GM19372 (cell line): ENCODE measurements at regions not wholly inside any gene's neighbourhood (a gene's known extent, or its start where the extent isn't known, plus 50 kb on each side); places are given as distances from the start of the nearest gene placed in this dataset.

ENCODE experiments used
- ATAC-seq: cut with Tn5 transposase; IDR thresholded peaks from one replicate; pipeline ENCODE4 v1.9.1; 2021; ENCODE audit warnings: mild to moderate bottlenecking, low read depth, moderate library complexity; ENCODE audit not compliant: unreplicated experiment

- ATAC-seq = no peak
Observed at GRCh38 chr9:18202924-18203323, 271.0 kb upstream of the ADAMTSL1 start.

- no peak for ATAC-seq
Observed at GRCh38 chr9:18207735-18208134, 266.2 kb upstream of the ADAMTSL1 start.

DNA sequence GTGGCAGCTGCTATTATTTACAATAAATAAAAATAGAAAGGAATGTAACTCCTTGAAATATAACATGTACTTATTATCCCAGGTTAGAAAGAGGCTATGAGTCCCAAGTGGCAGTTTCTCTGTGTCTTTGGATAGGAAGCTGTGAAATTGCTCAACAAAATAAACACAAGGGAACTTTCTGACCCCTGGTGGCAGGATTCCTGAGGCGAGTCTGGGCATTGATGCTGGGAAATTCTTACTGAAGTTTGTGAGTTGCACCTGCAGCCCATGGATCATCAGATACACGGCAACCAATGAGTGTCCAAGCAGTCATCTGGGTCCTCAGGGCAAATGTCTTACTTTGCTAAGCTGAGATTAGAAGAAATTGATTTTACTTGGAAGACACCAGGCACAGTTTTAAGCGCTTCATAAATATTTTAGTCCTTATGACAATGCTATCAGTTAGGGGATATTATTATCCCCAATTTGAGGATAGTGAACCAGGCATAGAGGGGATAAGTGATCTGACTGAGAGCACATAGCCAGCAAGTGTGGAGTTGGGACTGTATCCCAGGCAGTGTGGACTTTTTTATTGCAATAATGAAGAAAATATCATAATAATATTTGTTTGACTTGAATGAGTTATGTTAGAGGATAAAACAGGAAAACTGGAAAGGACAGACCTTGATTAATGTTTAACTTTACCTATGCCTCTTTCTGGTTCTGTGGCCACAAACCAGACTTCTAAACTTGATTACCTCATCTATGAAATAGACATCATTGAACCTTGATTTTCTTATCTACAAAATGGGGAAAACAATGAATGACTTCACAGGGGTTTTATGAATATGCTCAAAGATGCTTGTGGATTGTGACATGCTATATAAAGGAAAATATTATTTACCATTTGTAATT is 265.5 kb upstream of the ADAMTSL1 start:
- ATAC-seq = no peak

- ATAC-seq = no peak
Observed at GRCh38 chr9:18215626-18216025, 258.3 kb upstream of the ADAMTSL1 start.

DNA sequence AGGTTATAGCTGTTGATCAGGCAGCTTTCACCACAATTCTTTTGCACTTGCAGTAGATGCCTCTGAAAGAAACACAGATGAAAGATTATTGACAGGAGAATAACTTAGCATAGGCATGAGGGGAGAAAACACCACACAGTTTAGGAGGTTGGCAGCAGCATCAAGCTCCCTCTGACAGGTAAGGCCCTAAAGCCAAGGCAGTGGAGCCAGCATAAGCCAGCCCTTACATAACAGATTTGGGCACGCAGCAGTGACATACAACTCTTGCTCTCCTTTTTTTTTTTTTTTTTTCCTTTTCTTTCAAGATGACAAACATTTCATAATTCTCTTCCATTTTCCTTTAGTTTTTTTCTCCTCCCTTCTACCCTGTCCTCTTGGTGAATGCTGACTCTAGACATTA is 257.6 kb upstream of the ADAMTSL1 start:
- no peak for ATAC-seq

GRCh38 chr9:18228101-18228500 is 245.9 kb upstream of the ADAMTSL1 start:
- ATAC-seq = no peak

GRCh38 chr9:18229992-18230676 is 243.8 kb upstream of the ADAMTSL1 start:
- ATAC-seq = no peak

GRCh38 chr9:18233311-18233710 is 240.6 kb upstream of the ADAMTSL1 start:
- ATAC-seq = no peak

GRCh38 chr9:18233776-18234445 is 240.0 kb upstream of the ADAMTSL1 start:
- ATAC-seq = no peak

- ATAC-seq = no peak
Observed at GRCh38 chr9:18235181-18235908, 238.6 kb upstream of the ADAMTSL1 start.

DNA sequence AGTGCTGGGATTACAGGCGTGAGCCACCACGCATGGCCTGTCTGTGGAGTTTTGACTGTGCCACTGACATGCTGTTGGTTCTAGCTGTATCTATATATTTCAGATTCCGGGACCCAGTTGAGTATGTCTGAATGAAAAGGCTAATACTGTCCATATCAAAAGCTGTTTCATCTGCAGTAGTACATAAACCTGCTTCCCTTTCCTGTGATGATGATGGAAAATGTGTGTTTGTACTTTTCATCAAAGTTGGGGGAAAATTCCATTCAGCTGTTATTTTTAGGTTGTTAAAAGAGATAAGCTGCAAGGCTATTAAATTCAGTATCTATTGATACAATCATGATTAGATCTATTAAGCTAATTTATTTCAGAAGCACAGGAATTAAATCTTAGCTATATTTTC is 237.6 kb upstream of the ADAMTSL1 start:
- no peak for ATAC-seq

GRCh38 chr9:18237776-18238175 is 236.2 kb upstream of the ADAMTSL1 start:
- ATAC-seq = no peak

- no peak for ATAC-seq
Observed at GRCh38 chr9:18238254-18238653, 235.7 kb upstream of the ADAMTSL1 start.

- no peak for ATAC-seq
Observed at GRCh38 chr9:18238752-18239447, 235.1 kb upstream of the ADAMTSL1 start.

- ATAC-seq = no peak
Observed at GRCh38 chr9:18240213-18240612, 233.7 kb upstream of the ADAMTSL1 start.

DNA sequence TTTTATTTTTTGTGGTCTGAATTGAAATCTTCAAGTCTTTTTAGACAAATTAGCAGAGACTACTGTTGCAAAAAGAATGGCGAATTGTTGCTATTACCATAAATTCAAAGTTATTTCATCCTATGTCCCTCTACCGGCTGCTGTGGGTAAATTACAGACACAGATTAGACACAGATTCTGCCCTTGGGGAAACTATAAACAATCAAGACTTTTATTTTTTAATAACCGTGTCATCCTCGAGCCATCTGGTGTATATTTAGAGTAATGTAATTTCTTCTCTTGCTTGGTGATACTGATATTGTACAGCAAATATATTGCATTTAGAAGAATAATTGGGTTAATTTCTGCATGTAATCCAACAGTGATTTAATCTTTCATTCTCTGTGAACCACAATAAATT is 228.0 kb upstream of the ADAMTSL1 start:
- no peak for ATAC-seq

- no peak for ATAC-seq
Observed at GRCh38 chr9:18250053-18250452, 223.9 kb upstream of the ADAMTSL1 start.

DNA sequence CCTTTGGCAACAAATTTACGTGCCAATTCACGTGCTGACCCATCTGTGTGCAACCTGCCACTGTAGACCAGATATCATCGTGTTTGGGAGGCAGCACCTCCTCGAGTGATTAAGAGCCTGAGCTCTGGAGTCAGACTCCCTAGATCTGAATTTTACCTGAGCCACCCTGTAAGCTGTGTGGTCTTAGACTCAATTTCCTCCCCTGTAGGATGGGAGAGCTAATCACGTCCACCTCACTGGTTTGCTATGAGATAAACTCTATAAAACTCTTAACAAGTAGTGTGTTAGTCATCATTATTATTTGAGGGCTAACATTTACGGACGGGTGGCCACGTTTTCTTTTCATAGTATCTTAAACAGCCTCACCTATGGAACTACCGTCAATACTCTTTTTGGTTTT is 220.0 kb upstream of the ADAMTSL1 start:
- no peak for ATAC-seq

DNA sequence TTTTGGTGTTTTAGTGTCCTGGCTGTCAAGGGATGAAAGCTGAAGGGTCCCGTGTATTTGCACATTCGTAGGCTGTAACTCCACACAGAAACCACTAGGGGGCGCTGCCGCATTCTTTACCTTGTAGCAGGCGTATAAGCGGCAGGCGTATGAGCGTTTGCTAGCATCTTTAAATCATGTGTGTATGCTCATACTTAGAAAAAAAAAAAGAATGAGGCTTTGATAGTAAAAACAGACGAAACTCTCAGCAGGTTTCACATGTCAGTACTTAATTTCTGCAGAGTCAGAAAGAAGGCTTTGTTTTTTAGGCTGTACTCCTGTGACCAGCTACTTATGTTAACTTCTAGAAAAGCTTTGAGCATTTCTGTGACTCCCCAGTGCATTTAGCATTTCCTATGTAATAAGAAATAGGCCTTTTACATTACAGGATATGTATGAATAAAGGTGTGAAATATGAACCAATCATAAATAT is 218.8 kb upstream of the ADAMTSL1 start:
- ATAC-seq = peak; percentile 93

DNA sequence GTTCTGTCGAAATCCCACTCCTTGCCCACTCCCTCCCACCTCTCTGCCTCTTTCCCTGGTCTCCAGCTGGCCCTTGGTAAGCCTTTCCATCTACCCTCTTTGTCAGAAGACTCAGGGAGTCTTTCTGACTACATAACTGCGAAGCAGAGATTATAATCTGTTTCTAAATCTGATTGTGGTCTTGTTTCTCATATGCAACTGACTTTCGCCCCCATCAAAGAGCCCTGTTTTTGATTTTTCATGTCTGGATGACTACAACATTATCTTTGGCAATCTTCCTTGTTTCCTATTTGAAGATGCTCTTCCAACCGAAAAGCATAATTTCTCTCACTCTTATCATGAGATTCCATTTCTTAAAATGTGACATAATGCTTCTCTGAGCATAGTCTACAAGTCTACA is 218.2 kb upstream of the ADAMTSL1 start:
- no peak for ATAC-seq
